ENCODE measurements at regions not wholly inside any gene's neighbourhood (a gene's known extent, or its start where the extent isn't known, plus 50 kb on each side); places are given as distances from the start of the nearest gene placed in this dataset.

GRCh38 chr3:113148284-113148683, 63.1 kb upstream of the BOC start:
- no peak for TF ChIP-seq CTCF (IDR thresholded peaks at IDR 0.05; ENCODE audit: low read depth, low read length, missing input control)
- TF ChIP-seq RAD21 (IDR thresholded peaks at IDR 0.05) = no peak
- TF ChIP-seq REST (IDR thresholded peaks at IDR 0.05) = no peak
- TF ChIP-seq TAF1 (conservative IDR thresholded peaks at IDR 0.05) = no peak
- TF ChIP-seq SP1 (IDR thresholded peaks at IDR 0.05) = no peak
- TF ChIP-seq MAX (IDR thresholded peaks at IDR 0.05) = no peak
- TF ChIP-seq EGR1 (IDR thresholded peaks at IDR 0.05; ENCODE audit: low read depth in 2 of 2) = no peak
- TF ChIP-seq YY1 (IDR thresholded peaks at IDR 0.05) = no peak
